DMS153 treated with DMSO at 0.1 percent for 48 hours (cell line): ENCODE measurements at regions not wholly inside any gene's neighbourhood (a gene's known extent, or its start where the extent isn't known, plus 50 kb on each side); places are given as distances from the start of the nearest gene placed in this dataset.
"Not testable (repeated sequence)": the region's sequence is repeated elsewhere in the genome, so short reads cannot be mapped to it uniquely, and the experiment has no call there.

ENCODE experiments used
- DNase-seq: peaks from one replicate; lab custom pipeline; 2025; ENCODE audit not compliant: unreplicated experiment; lab: John Stamatoyannopoulos, UW

DNA sequence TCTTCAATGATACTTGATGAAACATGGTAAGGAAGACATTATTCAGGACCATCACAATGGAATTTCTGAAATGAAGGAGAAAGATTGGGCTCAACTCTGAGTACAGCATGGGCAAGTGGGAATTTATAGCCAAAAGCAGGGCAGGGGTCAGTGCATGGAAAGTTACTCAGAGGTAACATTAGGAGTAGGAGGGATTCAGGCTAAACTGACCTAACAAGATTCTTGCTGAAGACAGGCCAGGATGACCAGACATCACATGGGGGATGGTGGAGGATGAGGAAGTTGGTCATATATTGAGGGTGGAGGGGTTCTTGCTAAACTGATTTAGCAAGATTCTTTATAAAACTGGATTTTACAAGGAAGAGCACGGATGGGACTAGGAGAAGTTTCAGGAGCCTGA lies 489.8 kb downstream of the ADCYAP1 start:
- no peak for DNase-seq

- DNase-seq: no peak
These were observed 490.3 kb downstream of the ADCYAP1 start for GRCh38 chr18:1394966-1395365.

- no peak for DNase-seq
These were observed 503.7 kb downstream of the ADCYAP1 start for GRCh38 chr18:1408376-1408775.

- no peak for DNase-seq
These were observed 508.1 kb downstream of the ADCYAP1 start for GRCh38 chr18:1412655-1413322.

GRCh38 chr18:1413323-1413675 lies 508.6 kb downstream of the ADCYAP1 start:
- DNase-seq: no peak

DNA sequence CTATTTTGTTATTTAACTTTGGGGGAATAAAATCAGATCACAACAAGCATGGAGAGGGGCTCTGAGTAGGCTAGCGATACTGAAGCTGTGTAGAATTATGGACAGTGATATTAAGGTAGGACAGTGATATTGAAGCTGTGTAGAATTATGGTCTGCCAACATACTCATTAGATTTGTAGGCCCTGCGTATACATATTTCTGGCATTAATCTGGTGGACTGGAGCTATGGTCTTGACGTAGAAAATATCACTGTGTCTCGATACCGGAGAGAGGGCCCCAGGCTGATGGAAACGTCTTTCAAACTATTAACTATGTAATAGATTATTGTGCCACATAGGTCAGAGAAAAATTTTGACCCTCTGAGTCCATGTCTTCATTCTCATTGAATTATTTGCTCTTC lies 511.4 kb downstream of the ADCYAP1 start:
- DNase-seq: no peak

DNA sequence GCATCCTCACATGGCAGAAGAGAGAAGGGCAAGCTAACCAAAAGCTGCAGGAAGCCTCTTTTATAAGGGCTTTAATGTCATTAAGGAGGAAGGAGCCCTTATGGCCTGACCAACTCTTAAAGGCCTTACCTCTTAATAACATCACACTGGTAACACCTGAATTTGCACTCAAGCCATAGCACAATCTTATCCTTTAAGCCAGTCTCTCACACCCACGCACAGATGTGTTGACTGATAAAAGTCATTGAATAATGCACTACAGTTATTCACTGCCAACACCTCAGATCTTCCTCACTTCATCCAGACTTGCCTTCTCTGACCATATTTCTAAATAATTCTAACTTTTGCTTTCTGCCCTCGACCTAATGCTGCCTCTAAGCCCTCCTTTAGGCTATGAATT lies 516.8 kb downstream of the ADCYAP1 start:
- DNase-seq: no peak

- no peak for DNase-seq
These were observed 518.0 kb downstream of the ADCYAP1 start for GRCh38 chr18:1422634-1423033.

DNA sequence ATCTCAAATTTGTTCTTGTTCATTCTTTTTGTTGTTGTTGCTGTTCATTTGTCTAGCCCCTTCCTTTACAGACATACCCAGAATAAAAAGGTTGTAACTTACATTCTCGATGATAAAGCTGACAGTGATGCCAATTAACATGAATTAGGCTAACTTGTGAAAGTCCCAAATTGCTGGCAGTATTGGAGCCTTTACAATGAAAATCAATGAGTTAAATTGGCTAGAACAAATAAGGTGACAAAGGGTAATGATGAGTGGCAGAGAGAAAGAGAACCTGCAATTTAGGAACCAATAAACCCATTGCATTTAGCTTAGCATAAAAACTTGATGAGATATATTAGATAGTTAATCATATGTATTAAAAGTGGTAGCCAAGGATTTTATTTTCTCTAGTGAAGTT lies 521.0 kb downstream of the ADCYAP1 start:
- DNase-seq: no peak

GRCh38 chr18:1435487-1435886 lies 530.8 kb downstream of the ADCYAP1 start:
- no peak for DNase-seq

- no peak for DNase-seq
These were observed 531.5 kb downstream of the ADCYAP1 start for GRCh38 chr18:1436199-1436598.

- no peak for DNase-seq
These were observed 533.8 kb downstream of the ADCYAP1 start for GRCh38 chr18:1438458-1438910.

DNA sequence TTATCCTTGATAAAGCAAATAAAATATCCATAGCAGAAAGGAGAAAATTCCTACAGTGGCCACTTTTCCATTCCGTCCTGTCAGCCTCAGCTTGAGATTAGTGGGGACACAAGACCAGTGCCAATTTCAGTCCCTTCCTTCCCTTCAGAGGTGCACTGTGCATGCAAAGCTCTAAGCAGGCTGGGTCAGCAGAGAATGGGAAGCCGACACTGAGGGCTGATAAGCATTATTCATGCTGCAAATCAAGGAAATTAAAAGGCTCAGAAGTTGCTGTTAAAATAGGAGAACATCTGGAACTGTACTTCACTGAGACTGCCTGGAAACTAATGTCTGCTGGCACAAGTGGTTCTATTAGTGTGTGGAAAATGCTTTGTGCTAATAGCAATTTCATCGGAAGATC lies 534.3 kb downstream of the ADCYAP1 start:
- no peak for DNase-seq

DNA sequence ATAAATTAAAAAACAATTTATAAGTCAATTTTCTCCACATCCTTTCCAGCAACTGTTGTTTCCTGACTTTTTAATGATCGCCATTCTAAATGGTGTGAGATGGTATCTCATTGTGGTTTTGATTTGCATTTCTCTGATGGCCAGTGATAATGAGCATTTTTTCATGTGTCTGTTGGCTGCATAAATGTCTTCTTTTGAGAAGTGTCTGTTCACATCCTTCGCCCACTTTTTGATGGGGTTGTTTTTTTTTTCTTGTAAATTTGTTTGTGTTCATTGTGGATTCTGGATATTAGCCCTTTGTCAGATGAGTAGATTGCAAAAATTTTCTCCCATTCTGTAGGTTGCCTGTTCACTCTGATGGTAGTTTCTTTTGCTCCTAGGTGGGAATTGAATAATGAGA lies 539.4 kb downstream of the ADCYAP1 start:
- not testable (repeated sequence) for DNase-seq

- DNase-seq: no peak
These were observed 542.1 kb downstream of the ADCYAP1 start for GRCh38 chr18:1446765-1447164.

- DNase-seq: no peak
These were observed 548.1 kb downstream of the ADCYAP1 start for GRCh38 chr18:1452821-1453220.

- DNase-seq: no peak
These were observed 550.9 kb downstream of the ADCYAP1 start for GRCh38 chr18:1455605-1456004.

- no peak for DNase-seq
These were observed 553.9 kb downstream of the ADCYAP1 start for GRCh38 chr18:1458547-1458946.

- DNase-seq: no peak
These were observed 559.3 kb downstream of the ADCYAP1 start for GRCh38 chr18:1463981-1464380.

GRCh38 chr18:1464444-1465217 lies 560.0 kb downstream of the ADCYAP1 start:
- no peak for DNase-seq

- no peak for DNase-seq
These were observed 561.4 kb downstream of the ADCYAP1 start for GRCh38 chr18:1466035-1466434.

- DNase-seq: no peak
These were observed 562.8 kb downstream of the ADCYAP1 start for GRCh38 chr18:1467461-1467964.
